H1 (cell line): ENCODE measurements at regions not wholly inside any gene's neighbourhood (a gene's known extent, or its start where the extent isn't known, plus 50 kb on each side); places are given as distances from the start of the nearest gene placed in this dataset.

Experiments
- EP300 ChIP-seq, 2 experiments: IDR thresholded peaks; 1 replicate in 1 of 2; 2 replicates in 1 of 2; pipeline ENCODE4 v1.6.1; 2011 to 2012; ENCODE audit warnings: low read depth in 2 of 2, low read length in 2 of 2, mild to moderate bottlenecking in 2 of 2, borderline replicate concordance in 1 of 2, inconsistent platforms in 1 of 2, moderate library complexity in 1 of 2
- FOSL1 ChIP-seq: IDR thresholded peaks from 2 replicates; pipeline ENCODE4 v1.6.1; 2011; ENCODE audit warnings: mild to moderate bottlenecking, low read depth, low read length, moderate library complexity; ENCODE audit not compliant: insufficient read depth
- HDAC2 ChIP-seq, 2 experiments: fragments of 300-600 bp in 1 of 2; sonication (generic) in 1 of 2; IDR thresholded peaks; 2 replicates each; pipeline ENCODE4 v1.6.1; 2011 to 2012; ENCODE audit warnings: low read depth in 2 of 2, low read length in 2 of 2, mild to moderate bottlenecking in 2 of 2, moderate library complexity in 2 of 2, borderline replicate concordance in 1 of 2, inconsistent platforms in 1 of 2
- JUN ChIP-seq: IDR thresholded peaks from 2 replicates; pipeline ENCODE4 v1.6.1; 2011; ENCODE audit warnings: low read depth, mild to moderate bottlenecking, improper control_type of control experiment, low read length
- MAFK ChIP-seq: IDR thresholded peaks from 2 replicates; pipeline ENCODE4 v1.6.1; 2012; ENCODE audit warnings: low read depth, mild to moderate bottlenecking, improper control_type of control experiment, low read length
- NRF1 ChIP-seq: IDR thresholded peaks from 2 replicates; pipeline ENCODE4 v1.6.1; 2011; ENCODE audit warnings: mild to moderate bottlenecking, low read depth, low read length, improper control_type of control experiment
- POLR2A ChIP-seq, 2 experiments: IDR thresholded peaks; 1 replicate in 1 of 2; 2 replicates in 1 of 2; pipeline ENCODE4 v1.6.1; 2011; ENCODE audit warnings: low read depth in 2 of 2, low read length in 2 of 2, mild to moderate bottlenecking in 2 of 2; ENCODE audit errors: control extremely low read depth in 1 of 2
- TAF1 ChIP-seq: IDR thresholded peaks from 2 replicates; pipeline ENCODE4 v1.6.1; 2011; ENCODE audit warnings: mild to moderate bottlenecking, low read depth, low read length
- TF ChIP-seq, protein P1 (sequence below), 3 experiments: IDR thresholded peaks; 1 replicate in 2 of 3; 2 replicates in 1 of 3; pipeline versions ENCODE4 v1.5.1 to v1.6.1; 2011; ENCODE audit warnings: low read length in 3 of 3, mild to moderate bottlenecking in 3 of 3, inconsistent platforms in 2 of 3, low read depth in 1 of 3, moderate library complexity in 1 of 3; ENCODE audit not compliant: insufficient read depth in 1 of 3; ENCODE audit errors: control extremely low read depth in 1 of 3
- TF ChIP-seq, protein P2 (sequence below): IDR thresholded peaks from 2 replicates; pipeline ENCODE4 v1.6.1; 2012; ENCODE audit warnings: inconsistent platforms
- TF ChIP-seq, protein P3 (sequence below): IDR thresholded peaks from 2 replicates; pipeline ENCODE4 v1.6.1; 2012; ENCODE audit warnings: low read length, inconsistent platforms

DNA sequence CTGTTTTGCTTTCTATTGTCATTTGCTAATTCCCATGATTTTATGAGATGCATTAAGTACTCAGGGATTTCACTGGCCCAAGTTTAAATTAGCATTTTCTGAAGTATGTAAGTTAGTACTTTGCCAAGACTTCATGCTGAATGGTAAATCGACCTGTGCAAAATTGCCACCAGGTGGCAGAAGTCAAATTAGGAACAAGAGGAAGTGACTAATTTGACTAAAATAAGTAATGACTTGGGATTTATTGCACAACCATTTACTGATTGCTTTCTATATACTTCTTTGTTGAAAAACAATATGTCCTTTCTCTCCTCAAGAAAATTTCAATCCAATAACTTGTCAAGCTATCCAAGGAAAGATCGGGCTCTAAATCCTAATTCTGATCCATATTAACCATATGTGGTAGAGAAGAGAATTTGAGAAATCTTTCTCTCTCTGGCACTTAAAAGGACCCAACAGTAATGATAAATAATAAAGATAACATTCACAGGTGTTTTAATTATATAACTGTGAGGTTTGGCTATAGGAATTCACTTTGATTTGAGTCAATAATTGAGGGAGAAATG, 253.7 kb upstream of the CHORDC1 start:
- TF ChIP-seq, protein P1, sequence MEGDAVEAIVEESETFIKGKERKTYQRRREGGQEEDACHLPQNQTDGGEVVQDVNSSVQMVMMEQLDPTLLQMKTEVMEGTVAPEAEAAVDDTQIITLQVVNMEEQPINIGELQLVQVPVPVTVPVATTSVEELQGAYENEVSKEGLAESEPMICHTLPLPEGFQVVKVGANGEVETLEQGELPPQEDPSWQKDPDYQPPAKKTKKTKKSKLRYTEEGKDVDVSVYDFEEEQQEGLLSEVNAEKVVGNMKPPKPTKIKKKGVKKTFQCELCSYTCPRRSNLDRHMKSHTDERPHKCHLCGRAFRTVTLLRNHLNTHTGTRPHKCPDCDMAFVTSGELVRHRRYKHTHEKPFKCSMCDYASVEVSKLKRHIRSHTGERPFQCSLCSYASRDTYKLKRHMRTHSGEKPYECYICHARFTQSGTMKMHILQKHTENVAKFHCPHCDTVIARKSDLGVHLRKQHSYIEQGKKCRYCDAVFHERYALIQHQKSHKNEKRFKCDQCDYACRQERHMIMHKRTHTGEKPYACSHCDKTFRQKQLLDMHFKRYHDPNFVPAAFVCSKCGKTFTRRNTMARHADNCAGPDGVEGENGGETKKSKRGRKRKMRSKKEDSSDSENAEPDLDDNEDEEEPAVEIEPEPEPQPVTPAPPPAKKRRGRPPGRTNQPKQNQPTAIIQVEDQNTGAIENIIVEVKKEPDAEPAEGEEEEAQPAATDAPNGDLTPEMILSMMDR (IDR thresholded peaks at IDR 0.05; ENCODE audit: control extremely low read depth in 1 of 3, insufficient read depth in 1 of 3, low read depth in 1 of 3, low read length in 3 of 3) = peak in 2 of 3 experiments; percentile 45 to 52; a peak in 3 of 4 replicates
- TF ChIP-seq EP300 (IDR thresholded peaks at IDR 0.05; ENCODE audit: borderline replicate concordance in 1 of 2, low read depth in 2 of 2, low read length in 2 of 2) = no peak
- no peak for TF ChIP-seq TAF1
- no peak for TF ChIP-seq FOSL1
- no peak for TF ChIP-seq JUN
- no peak for TF ChIP-seq MAFK
- TF ChIP-seq NRF1 = no peak
- TF ChIP-seq POLR2A (IDR thresholded peaks at IDR 0.05; ENCODE audit: control extremely low read depth in 1 of 2, low read depth in 2 of 2, low read length in 2 of 2) = no peak
- no peak for TF ChIP-seq HDAC2 (IDR thresholded peaks at IDR 0.05; ENCODE audit: borderline replicate concordance in 1 of 2, low read depth in 2 of 2, low read length in 2 of 2)
- TF ChIP-seq, protein P2, sequence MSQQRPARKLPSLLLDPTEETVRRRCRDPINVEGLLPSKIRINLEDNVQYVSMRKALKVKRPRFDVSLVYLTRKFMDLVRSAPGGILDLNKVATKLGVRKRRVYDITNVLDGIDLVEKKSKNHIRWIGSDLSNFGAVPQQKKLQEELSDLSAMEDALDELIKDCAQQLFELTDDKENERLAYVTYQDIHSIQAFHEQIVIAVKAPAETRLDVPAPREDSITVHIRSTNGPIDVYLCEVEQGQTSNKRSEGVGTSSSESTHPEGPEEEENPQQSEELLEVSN = no peak
- TF ChIP-seq, protein P3, sequence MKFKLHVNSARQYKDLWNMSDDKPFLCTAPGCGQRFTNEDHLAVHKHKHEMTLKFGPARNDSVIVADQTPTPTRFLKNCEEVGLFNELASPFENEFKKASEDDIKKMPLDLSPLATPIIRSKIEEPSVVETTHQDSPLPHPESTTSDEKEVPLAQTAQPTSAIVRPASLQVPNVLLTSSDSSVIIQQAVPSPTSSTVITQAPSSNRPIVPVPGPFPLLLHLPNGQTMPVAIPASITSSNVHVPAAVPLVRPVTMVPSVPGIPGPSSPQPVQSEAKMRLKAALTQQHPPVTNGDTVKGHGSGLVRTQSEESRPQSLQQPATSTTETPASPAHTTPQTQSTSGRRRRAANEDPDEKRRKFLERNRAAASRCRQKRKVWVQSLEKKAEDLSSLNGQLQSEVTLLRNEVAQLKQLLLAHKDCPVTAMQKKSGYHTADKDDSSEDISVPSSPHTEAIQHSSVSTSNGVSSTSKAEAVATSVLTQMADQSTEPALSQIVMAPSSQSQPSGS = no peak
